Amniotic epithelial cell (primary cell): ENCODE measurements at regions not wholly inside any gene's neighbourhood (a gene's known extent, or its start where the extent isn't known, plus 50 kb on each side); places are given as distances from the start of the nearest gene placed in this dataset.

ENCODE experiments used
- DNase-seq: peaks from one replicate; pipeline ENCODE4 v3.0.0-alpha.2; 2010; ENCODE audit warnings: low read depth

- DNase-seq: no peak
Measured at GRCh38 chr2:15842758-15843666, 97.3 kb upstream of the MYCN start.

- no peak for DNase-seq
Measured at GRCh38 chr2:15844211-15844801, 96.0 kb upstream of the MYCN start.

- no peak for DNase-seq
Measured at GRCh38 chr2:15845294-15845693, 95.1 kb upstream of the MYCN start.

- no peak for DNase-seq
Measured at GRCh38 chr2:15845737-15846405, 94.5 kb upstream of the MYCN start.

- DNase-seq: no peak
Measured at GRCh38 chr2:15846626-15847025, 93.7 kb upstream of the MYCN start.

- no peak for DNase-seq
Measured at GRCh38 chr2:15850534-15850933, 89.8 kb upstream of the MYCN start.

- no peak for DNase-seq
Measured at GRCh38 chr2:15851076-15851693, 89.2 kb upstream of the MYCN start.

- no peak for DNase-seq
Measured at GRCh38 chr2:15852811-15853210, 87.5 kb upstream of the MYCN start.

- DNase-seq: no peak
Measured at GRCh38 chr2:15853903-15854302, 86.4 kb upstream of the MYCN start.

GRCh38 chr2:15855766-15856260 lies 84.5 kb upstream of the MYCN start:
- no peak for DNase-seq

- no peak for DNase-seq
Measured at GRCh38 chr2:15856318-15856717, 84.0 kb upstream of the MYCN start.

- no peak for DNase-seq
Measured at GRCh38 chr2:15858466-15858865, 81.9 kb upstream of the MYCN start.

GRCh38 chr2:15860051-15860663 lies 80.2 kb upstream of the MYCN start:
- no peak for DNase-seq

- DNase-seq: no peak
Measured at GRCh38 chr2:15860760-15861159, 79.6 kb upstream of the MYCN start.

- no peak for DNase-seq
Measured at GRCh38 chr2:15861172-15861822, 79.1 kb upstream of the MYCN start.

- no peak for DNase-seq
Measured at GRCh38 chr2:15861898-15862297, 78.5 kb upstream of the MYCN start.

GRCh38 chr2:15863089-15863488 lies 77.3 kb upstream of the MYCN start:
- DNase-seq: no peak

- DNase-seq: no peak
Measured at GRCh38 chr2:15863494-15864175, 76.7 kb upstream of the MYCN start.

- DNase-seq: no peak
Measured at GRCh38 chr2:15864176-15864769, 76.1 kb upstream of the MYCN start.

GRCh38 chr2:15865923-15866322 lies 74.4 kb upstream of the MYCN start:
- no peak for DNase-seq
